SH-SY5Y (cell line): ENCODE measurements at regions not wholly inside any gene's neighbourhood (a gene's known extent, or its start where the extent isn't known, plus 50 kb on each side); places are given as distances from the start of the nearest gene placed in this dataset.

Experiments
- GATA2 ChIP-seq: IDR thresholded peaks from 2 replicates; pipeline ENCODE4 v1.6.1; 2011; ENCODE audit warnings: mild to moderate bottlenecking, low read depth, low read length
- GATA3 ChIP-seq: IDR thresholded peaks from 2 replicates; pipeline ENCODE4 v1.6.1; 2011; ENCODE audit warnings: low read depth, mild to moderate bottlenecking, low read length, moderate library complexity

GRCh38 chr3:197434830-197435229 is 120.9 kb downstream of the BDH1 start:
- TF ChIP-seq GATA3 (no peak), GATA2 (no peak)
